Neural progenitor cell (in vitro differentiated cells): ENCODE measurements at regions not wholly inside any gene's neighbourhood (a gene's known extent, or its start where the extent isn't known, plus 50 kb on each side); places are given as distances from the start of the nearest gene placed in this dataset.

ENCODE experiments used
- DNase-seq: peaks from one replicate; pipeline ENCODE4 v3.0.0-alpha.2; 2016; ENCODE audit warnings: low spot score
- H2AFZ ChIP-seq: fragments of 200-600 bp; sonication (generic); replicated peaks from 2 replicates; pipeline ENCODE4 v1.6.1; 2016; ENCODE audit warnings: antibody characterized with exemption
- H3F3A ChIP-seq: fragments of 200-600 bp; sonication (generic); 2 replicates; pipeline ENCODE4 v1.6.1; 2016; ENCODE audit warnings: antibody characterized with exemption, low read depth
- H3K27ac ChIP-seq: fragments of 200-600 bp; sonication (generic); 2 replicates; pipeline ENCODE4 v1.5.1; 2016; ENCODE audit warnings: mild to moderate bottlenecking
- H3K27me3 ChIP-seq: fragments of 200-600 bp; sonication (generic); 2 replicates; pipeline ENCODE4 v1.6.1; 2016; ENCODE audit warnings: mild to moderate bottlenecking, moderate library complexity
- H3K36me3 ChIP-seq: fragments of 200-600 bp; sonication (generic); 2 replicates; pipeline ENCODE4 v1.5.1; 2016
- H3K4me1 ChIP-seq: fragments of 200-600 bp; sonication (generic); 2 replicates; pipeline ENCODE4 v1.6.1; 2016; ENCODE audit warnings: mixed run types
- H3K4me2 ChIP-seq: fragments of 200-600 bp; sonication (generic); 2 replicates; pipeline ENCODE4 v1.6.1; 2016
- H3K4me3 ChIP-seq: fragments of 200-600 bp; sonication (generic); 2 replicates; pipeline ENCODE4 v1.5.1; 2016
- H3K79me2 ChIP-seq: fragments of 200-600 bp; sonication (generic); 2 replicates; pipeline ENCODE4 v1.6.1; 2016; ENCODE audit warnings: low read depth
- H3K9ac ChIP-seq: fragments of 200-600 bp; sonication (generic); 2 replicates; pipeline ENCODE4 v1.6.1; 2016
- H3K9me3 ChIP-seq: fragments of 200-600 bp; sonication (generic); 2 replicates; pipeline ENCODE4 v1.5.1; 2016; ENCODE audit warnings: low read depth
- H4K20me1 ChIP-seq: fragments of 200-600 bp; sonication (generic); 2 replicates; pipeline ENCODE4 v1.6.1; 2016; ENCODE audit warnings: low read depth
- H3K27ac Mint-ChIP-seq: 3 replicates; pipeline ENCODE4 v1.8.0; 2021; ENCODE audit warnings: mixed read lengths
- H3K27me3 Mint-ChIP-seq: 2 replicates; pipeline ENCODE4 v1.8.0; 2022; ENCODE audit warnings: low read depth, mild to moderate bottlenecking, inconsistent platforms, moderate library complexity, mixed read lengths; ENCODE audit not compliant: insufficient read depth
- H3K36me3 Mint-ChIP-seq: 3 replicates; pipeline ENCODE4 v1.8.0; 2021; ENCODE audit warnings: mixed read lengths
- H3K4me1 Mint-ChIP-seq: 3 replicates; pipeline ENCODE4 v1.8.0; 2021; ENCODE audit warnings: mixed read lengths
- H3K4me3 Mint-ChIP-seq: 3 replicates; pipeline ENCODE4 v1.8.0; 2021; ENCODE audit warnings: mild to moderate bottlenecking, moderate library complexity, mixed read lengths
- H3K9me3 Mint-ChIP-seq: 3 replicates; pipeline ENCODE4 v1.8.0; 2020; ENCODE audit warnings: mixed read lengths
- CTCF ChIP-seq: fragments of 200-600 bp; sonication (generic); IDR thresholded peaks from 2 replicates; pipeline ENCODE4 v1.5.1; 2017; ENCODE audit warnings: antibody characterized with exemption, mild to moderate bottlenecking
- EZH2 ChIP-seq: fragments of 200-600 bp; sonication (generic); IDR thresholded peaks from 2 replicates; pipeline ENCODE4 v1.6.1; 2017; ENCODE audit warnings: antibody characterized with exemption, mild to moderate bottlenecking, moderate library complexity
- EZH2phosphoT487 ChIP-seq: fragments of 200-600 bp; sonication (generic); IDR thresholded peaks from 2 replicates; pipeline ENCODE4 v1.6.1; 2017; ENCODE audit warnings: antibody characterized with exemption

DNA sequence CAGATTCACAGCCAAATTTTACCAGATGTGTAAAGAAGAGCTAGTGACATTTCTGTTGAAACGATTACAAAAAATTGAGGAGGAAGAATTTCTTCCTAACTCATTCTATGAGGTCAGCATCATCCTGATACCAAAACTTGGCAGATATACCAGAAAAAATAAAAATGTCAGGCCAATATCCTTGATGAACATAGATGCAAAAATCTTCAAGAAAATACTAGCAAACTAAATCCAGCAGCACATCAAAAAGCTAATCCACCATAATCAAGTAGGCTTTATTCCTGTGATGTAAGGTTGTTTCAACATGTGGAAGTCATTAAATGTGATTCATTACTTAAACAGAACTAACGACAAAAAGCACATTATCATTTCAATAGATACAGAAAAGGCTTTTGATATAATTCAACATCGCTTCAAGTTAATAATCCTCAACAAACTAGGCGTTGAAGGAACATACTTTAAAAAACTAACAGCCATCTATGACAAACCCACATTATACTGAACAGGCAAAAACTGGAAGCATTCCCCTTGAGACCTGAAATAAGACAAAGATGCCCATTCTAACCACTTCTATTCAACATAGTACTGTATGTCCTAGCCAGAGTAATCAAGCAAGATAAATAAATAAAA lies 807.7 kb upstream of the ZWINT start:
- Histone ChIP-seq H3K4me2 (no peak overlapping the region), H3K4me1 (no peaks in the 10 kb centered on the region), H3K4me3 (no peak overlapping the region), H2AFZ (no peak overlapping the region), H3K79me2 (no peaks in the 10 kb centered on the region), H3K27ac (no peak overlapping the region), H4K20me1 (no peaks in the 10 kb centered on the region), H3K9me3 (no peaks in the 10 kb centered on the region), H3F3A (no peaks in the 10 kb centered on the region), H3K9ac (no peak overlapping the region), H3K27me3 (no peaks in the 10 kb centered on the region), H3K36me3 (no peaks in the 10 kb centered on the region)
- Mint-ChIP-seq H3K4me1 (no peaks in the 10 kb centered on the region), H3K4me3 (no peak overlapping the region), H3K36me3 (no peaks in the 10 kb centered on the region), H3K27ac (no peak overlapping the region), H3K9me3 (peaks cover 5% of the 10 kb centered on the region), H3K27me3 (no peaks in the 10 kb centered on the region)
- TF ChIP-seq EZH2phosphoT487 (no peak), EZH2 (no peak), CTCF (no peak)
- DNase-seq: no peak

DNA sequence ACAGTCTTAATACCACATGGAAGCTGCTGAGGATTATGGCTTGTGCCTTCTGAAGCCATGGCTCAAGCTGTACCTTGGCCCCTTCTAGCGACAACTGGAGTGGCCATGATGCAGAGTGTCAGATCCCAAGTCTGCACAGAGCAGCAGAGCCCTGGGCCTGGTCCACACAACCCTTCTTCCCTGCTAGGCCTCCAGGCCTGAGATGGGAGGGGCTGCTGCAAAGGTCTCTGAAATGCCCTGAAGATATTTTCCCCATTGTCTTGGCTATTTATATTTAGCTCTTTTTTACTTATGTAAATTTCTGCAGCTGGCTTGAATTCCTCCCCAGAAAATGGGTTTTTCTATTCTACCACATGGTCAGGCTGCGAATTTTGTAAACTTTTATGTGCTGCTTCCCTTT lies 804.6 kb upstream of the ZWINT start:
- TF ChIP-seq EZH2phosphoT487 (no peak), EZH2 (no peak), CTCF (no peak)
- no peaks in the 10 kb centered on the region for H3K4me1 Mint-ChIP-seq
- H3K36me3 Mint-ChIP-seq: no peaks in the 10 kb centered on the region
- Histone ChIP-seq H4K20me1 (no peaks in the 10 kb centered on the region), H3K4me1 (no peaks in the 10 kb centered on the region), H3K9me3 (no peaks in the 10 kb centered on the region), H3K36me3 (no peaks in the 10 kb centered on the region), H3K9ac (no peak overlapping the region), H3K4me2 (no peak overlapping the region), H3K27ac (no peak overlapping the region), H3K4me3 (no peak overlapping the region), H2AFZ (no peak overlapping the region), H3K27me3 (no peaks in the 10 kb centered on the region), H3K79me2 (no peaks in the 10 kb centered on the region), H3F3A (no peaks in the 10 kb centered on the region)
- peaks cover 5% of the 10 kb centered on the region for H3K9me3 Mint-ChIP-seq
- no peak overlapping the region for H3K27ac Mint-ChIP-seq
- no peak for DNase-seq
- no peak overlapping the region for H3K4me3 Mint-ChIP-seq
- H3K27me3 Mint-ChIP-seq: no peaks in the 10 kb centered on the region

GRCh38 chr10:57162231-57162630 lies 801.2 kb upstream of the ZWINT start:
- no peak overlapping the region for H3K27ac Mint-ChIP-seq
- DNase-seq: no peak
- Histone ChIP-seq H2AFZ (no peak overlapping the region), H3K27ac (no peak overlapping the region), H3K4me2 (no peak overlapping the region), H3K9me3 (no peaks in the 10 kb centered on the region), H3K79me2 (no peaks in the 10 kb centered on the region), H3K36me3 (no peaks in the 10 kb centered on the region), H3K4me1 (no peaks in the 10 kb centered on the region), H3K9ac (no peak overlapping the region), H3F3A (no peaks in the 10 kb centered on the region), H3K4me3 (no peak overlapping the region), H4K20me1 (no peaks in the 10 kb centered on the region), H3K27me3 (no peaks in the 10 kb centered on the region)
- H3K36me3 Mint-ChIP-seq: no peaks in the 10 kb centered on the region
- no peak for TF ChIP-seq EZH2
- no peak for TF ChIP-seq EZH2phosphoT487
- no peak for TF ChIP-seq CTCF
- no peak overlapping the region for H3K4me3 Mint-ChIP-seq
- H3K27me3 Mint-ChIP-seq: no peaks in the 10 kb centered on the region
- peaks cover 5% of the 10 kb centered on the region for H3K9me3 Mint-ChIP-seq
- H3K4me1 Mint-ChIP-seq: no peaks in the 10 kb centered on the region
